ENCODE measurements at regions not wholly inside any gene's neighbourhood (a gene's known extent, or its start where the extent isn't known, plus 50 kb on each side); places are given as distances from the start of the nearest gene placed in this dataset.

- TF ChIP-seq CTCF (tag by site-specific recombination; IDR thresholded peaks at IDR 0.05) (no peak), ZNF501 (tag by site-specific recombination; IDR thresholded peaks at IDR 0.05) (no peak), ZNF768 (tag by site-specific recombination; IDR thresholded peaks at IDR 0.05) (no peak), ZNF169 (tag by site-specific recombination; IDR thresholded peaks at IDR 0.05) (no peak), ZNF302 (tag by site-specific recombination; IDR thresholded peaks at IDR 0.05; ENCODE audit: low read depth) (no peak), ZNF629 (tag by site-specific recombination; IDR thresholded peaks at IDR 0.05) (no peak), GLI4 (tag by site-specific recombination; IDR thresholded peaks at IDR 0.05) (no peak)
- TF ChIP-seq, protein P1, sequence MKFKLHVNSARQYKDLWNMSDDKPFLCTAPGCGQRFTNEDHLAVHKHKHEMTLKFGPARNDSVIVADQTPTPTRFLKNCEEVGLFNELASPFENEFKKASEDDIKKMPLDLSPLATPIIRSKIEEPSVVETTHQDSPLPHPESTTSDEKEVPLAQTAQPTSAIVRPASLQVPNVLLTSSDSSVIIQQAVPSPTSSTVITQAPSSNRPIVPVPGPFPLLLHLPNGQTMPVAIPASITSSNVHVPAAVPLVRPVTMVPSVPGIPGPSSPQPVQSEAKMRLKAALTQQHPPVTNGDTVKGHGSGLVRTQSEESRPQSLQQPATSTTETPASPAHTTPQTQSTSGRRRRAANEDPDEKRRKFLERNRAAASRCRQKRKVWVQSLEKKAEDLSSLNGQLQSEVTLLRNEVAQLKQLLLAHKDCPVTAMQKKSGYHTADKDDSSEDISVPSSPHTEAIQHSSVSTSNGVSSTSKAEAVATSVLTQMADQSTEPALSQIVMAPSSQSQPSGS (tag by site-specific recombination; IDR thresholded peaks at IDR 0.05; ENCODE audit: low read depth) = no peak
Observed at GRCh38 chr13:59461411-59461810, 702.3 kb downstream of the DIAPH3 start.

Data from HEK293 (cell line).